Panc1 (cell line): ENCODE measurements at regions not wholly inside any gene's neighbourhood (a gene's known extent, or its start where the extent isn't known, plus 50 kb on each side); places are given as distances from the start of the nearest gene placed in this dataset.

Experiments
- ATAC-seq: fragments of 200-7000 bp; cut with Tn5 transposase; 2 replicates; pipeline ENCODE4 v1.9.1; 2020; ENCODE audit warnings: mild to moderate bottlenecking, moderate library complexity
- BruUV-seq: library from RNA; stranded (reverse); fragments of 400-500 nt; replicated peaks from 2 replicates; lab custom pipeline; 2021; lab: Mats Ljungman, UMichigan
- CTCF ChIA-PET: fragments of 300-600 bp; sonication (Branson Sonifier 250); formaldehyde crosslinking; loops from one replicate; lab custom pipeline; 2022; ENCODE audit warnings: antibody characterized with exemption; lab: Charles Lee
- POLR2A ChIA-PET: fragments of 300-600 bp; sonication (Branson Sonifier 250); formaldehyde crosslinking; loops from one replicate; lab custom pipeline; 2022; ENCODE audit warnings: antibody characterized with exemption; lab: Charles Lee
- DNase-seq: peaks from one replicate; pipeline ENCODE4 v3.0.0-alpha.2; 2010; ENCODE audit warnings: low read depth, low spot score
- H3K27ac ChIP-seq: 2 replicates; pipeline ENCODE4 v1.5.1; 2011; ENCODE audit warnings: mild to moderate bottlenecking, low read length, inconsistent platforms
- H3K27me3 ChIP-seq: fragments of 200-500 bp; sonication (Bioruptor generic); 2 replicates; pipeline ENCODE4 v1.6.0; 2014; ENCODE audit warnings: low read length, inconsistent platforms; ENCODE audit not compliant: control insufficient read depth, insufficient read depth
- H3K36me3 ChIP-seq: fragments of 200-500 bp; sonication (Bioruptor generic); 2 replicates; pipeline ENCODE4 v1.5.1; 2014; ENCODE audit warnings: inconsistent platforms, mild to moderate bottlenecking, low read length, moderate library complexity; ENCODE audit not compliant: control insufficient read depth, insufficient read depth
- H3K4me1 ChIP-seq: 2 replicates; pipeline ENCODE4 v1.5.1; 2011; ENCODE audit warnings: inconsistent platforms, mild to moderate bottlenecking, low read length, moderate library complexity; ENCODE audit not compliant: control insufficient read depth, insufficient read depth
- H3K4me3 ChIP-seq, 2 experiments: 2 replicates each; pipeline ENCODE4 v1.5.1; 2011 to 2012; ENCODE audit warnings: low read depth in 2 of 2, low read length in 2 of 2, mild to moderate bottlenecking in 2 of 2, inconsistent platforms in 1 of 2, moderate library complexity in 1 of 2
- H3K9me3 ChIP-seq: fragments of 200-500 bp; sonication (Bioruptor generic); 2 replicates; pipeline ENCODE4 v1.5.1; 2014; ENCODE audit warnings: low read depth, mild to moderate bottlenecking, inconsistent platforms, low read length, moderate library complexity; ENCODE audit not compliant: control insufficient read depth, insufficient read depth
- POLR2AphosphoS5 ChIP-seq: IDR thresholded peaks from 2 replicates; pipeline ENCODE4 v1.6.1; 2012; ENCODE audit warnings: mild to moderate bottlenecking, low read depth, low read length, moderate library complexity
- SIN3A ChIP-seq: IDR thresholded peaks from 2 replicates; pipeline ENCODE4 v1.6.1; 2012; ENCODE audit warnings: low read depth, mild to moderate bottlenecking, low read length, moderate library complexity, borderline replicate concordance; ENCODE audit not compliant: insufficient read depth
- TCF7L2 ChIP-seq: IDR thresholded peaks from 2 replicates; pipeline ENCODE4 v1.6.1; 2011; ENCODE audit warnings: mild to moderate bottlenecking, low read depth, low read length, inconsistent platforms
- in situ Hi-C: cut with HindIII; loops from 2 replicates; pipeline ENCODE4 v1.10.0; 2016; ENCODE audit warnings: low sequenced_read_pairs, low pct_unique_long_range_greater_than_20kb
- intact Hi-C: fragments of 100-400 bp; cut with micrococcal nuclease; formaldehyde crosslinking; loops from one replicate; pipeline ENCODE4 v1.10.0; 2022; ENCODE audit not compliant: unreplicated experiment
- TF ChIP-seq, protein P1 (sequence below): fragments of 450-650 bp; IDR thresholded peaks from 2 replicates; pipeline ENCODE4 v1.5.1; 2017; ENCODE audit warnings: mild to moderate bottlenecking
- TF ChIP-seq, protein P2 (sequence below), 2 experiments: IDR thresholded peaks; 2 replicates each; pipeline ENCODE4 v1.6.1; 2011 to 2012; ENCODE audit warnings: low read depth in 2 of 2, control low read depth in 1 of 2, low read length in 1 of 2, mild to moderate bottlenecking in 1 of 2, moderate library complexity in 1 of 2; ENCODE audit not compliant: insufficient read depth in 1 of 2

DNA sequence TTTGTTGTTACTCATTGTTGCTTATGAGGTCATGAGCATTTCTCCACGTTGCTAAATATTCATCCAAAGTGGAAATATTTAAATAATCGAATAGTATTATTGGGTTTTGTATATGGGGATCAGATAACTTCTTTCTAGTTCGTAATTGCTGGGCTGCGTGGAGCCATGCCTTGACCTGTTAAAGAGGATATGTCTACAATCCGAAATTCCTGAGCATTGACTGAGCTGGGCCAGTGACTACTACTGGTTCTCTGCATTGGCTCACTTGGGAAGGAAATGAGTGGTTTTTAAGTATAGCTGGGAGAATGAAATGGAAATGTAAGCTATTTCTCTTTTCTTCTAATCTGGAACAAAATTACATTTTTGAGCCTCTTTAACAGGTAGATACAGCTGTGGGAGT is 163.2 kb downstream of the RPL10L start:
- in situ Hi-C loops (no loop called here), intact Hi-C loops (no loop called here)
- CTCF ChIA-PET: no interaction called here
- TF ChIP-seq, protein P1, sequence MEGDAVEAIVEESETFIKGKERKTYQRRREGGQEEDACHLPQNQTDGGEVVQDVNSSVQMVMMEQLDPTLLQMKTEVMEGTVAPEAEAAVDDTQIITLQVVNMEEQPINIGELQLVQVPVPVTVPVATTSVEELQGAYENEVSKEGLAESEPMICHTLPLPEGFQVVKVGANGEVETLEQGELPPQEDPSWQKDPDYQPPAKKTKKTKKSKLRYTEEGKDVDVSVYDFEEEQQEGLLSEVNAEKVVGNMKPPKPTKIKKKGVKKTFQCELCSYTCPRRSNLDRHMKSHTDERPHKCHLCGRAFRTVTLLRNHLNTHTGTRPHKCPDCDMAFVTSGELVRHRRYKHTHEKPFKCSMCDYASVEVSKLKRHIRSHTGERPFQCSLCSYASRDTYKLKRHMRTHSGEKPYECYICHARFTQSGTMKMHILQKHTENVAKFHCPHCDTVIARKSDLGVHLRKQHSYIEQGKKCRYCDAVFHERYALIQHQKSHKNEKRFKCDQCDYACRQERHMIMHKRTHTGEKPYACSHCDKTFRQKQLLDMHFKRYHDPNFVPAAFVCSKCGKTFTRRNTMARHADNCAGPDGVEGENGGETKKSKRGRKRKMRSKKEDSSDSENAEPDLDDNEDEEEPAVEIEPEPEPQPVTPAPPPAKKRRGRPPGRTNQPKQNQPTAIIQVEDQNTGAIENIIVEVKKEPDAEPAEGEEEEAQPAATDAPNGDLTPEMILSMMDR: no peak
- no peak for TF ChIP-seq SIN3A
- TF ChIP-seq, protein P2, sequence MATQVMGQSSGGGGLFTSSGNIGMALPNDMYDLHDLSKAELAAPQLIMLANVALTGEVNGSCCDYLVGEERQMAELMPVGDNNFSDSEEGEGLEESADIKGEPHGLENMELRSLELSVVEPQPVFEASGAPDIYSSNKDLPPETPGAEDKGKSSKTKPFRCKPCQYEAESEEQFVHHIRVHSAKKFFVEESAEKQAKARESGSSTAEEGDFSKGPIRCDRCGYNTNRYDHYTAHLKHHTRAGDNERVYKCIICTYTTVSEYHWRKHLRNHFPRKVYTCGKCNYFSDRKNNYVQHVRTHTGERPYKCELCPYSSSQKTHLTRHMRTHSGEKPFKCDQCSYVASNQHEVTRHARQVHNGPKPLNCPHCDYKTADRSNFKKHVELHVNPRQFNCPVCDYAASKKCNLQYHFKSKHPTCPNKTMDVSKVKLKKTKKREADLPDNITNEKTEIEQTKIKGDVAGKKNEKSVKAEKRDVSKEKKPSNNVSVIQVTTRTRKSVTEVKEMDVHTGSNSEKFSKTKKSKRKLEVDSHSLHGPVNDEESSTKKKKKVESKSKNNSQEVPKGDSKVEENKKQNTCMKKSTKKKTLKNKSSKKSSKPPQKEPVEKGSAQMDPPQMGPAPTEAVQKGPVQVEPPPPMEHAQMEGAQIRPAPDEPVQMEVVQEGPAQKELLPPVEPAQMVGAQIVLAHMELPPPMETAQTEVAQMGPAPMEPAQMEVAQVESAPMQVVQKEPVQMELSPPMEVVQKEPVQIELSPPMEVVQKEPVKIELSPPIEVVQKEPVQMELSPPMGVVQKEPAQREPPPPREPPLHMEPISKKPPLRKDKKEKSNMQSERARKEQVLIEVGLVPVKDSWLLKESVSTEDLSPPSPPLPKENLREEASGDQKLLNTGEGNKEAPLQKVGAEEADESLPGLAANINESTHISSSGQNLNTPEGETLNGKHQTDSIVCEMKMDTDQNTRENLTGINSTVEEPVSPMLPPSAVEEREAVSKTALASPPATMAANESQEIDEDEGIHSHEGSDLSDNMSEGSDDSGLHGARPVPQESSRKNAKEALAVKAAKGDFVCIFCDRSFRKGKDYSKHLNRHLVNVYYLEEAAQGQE (IDR thresholded peaks at IDR 0.05; ENCODE audit: insufficient read depth in 1 of 2, low read depth in 2 of 2, low read length in 1 of 2): no peak
- TF ChIP-seq POLR2AphosphoS5: no peak
- TF ChIP-seq TCF7L2: no peak
- Histone ChIP-seq H3K36me3 (no peaks in the 10 kb centered on the region), H3K27ac (no peak overlapping the region), H3K4me3 (no peak overlapping the region), H3K9me3 (no peaks in the 10 kb centered on the region; the same call in 1 of the 2 replicates), H3K27me3 (no peaks in the 10 kb centered on the region), H3K4me1 (no peaks in the 10 kb centered on the region)
- no peak for ATAC-seq
- DNase-seq: no peak
- POLR2A ChIA-PET: no interaction called here
- BruUV-seq: no TSS peak

DNA sequence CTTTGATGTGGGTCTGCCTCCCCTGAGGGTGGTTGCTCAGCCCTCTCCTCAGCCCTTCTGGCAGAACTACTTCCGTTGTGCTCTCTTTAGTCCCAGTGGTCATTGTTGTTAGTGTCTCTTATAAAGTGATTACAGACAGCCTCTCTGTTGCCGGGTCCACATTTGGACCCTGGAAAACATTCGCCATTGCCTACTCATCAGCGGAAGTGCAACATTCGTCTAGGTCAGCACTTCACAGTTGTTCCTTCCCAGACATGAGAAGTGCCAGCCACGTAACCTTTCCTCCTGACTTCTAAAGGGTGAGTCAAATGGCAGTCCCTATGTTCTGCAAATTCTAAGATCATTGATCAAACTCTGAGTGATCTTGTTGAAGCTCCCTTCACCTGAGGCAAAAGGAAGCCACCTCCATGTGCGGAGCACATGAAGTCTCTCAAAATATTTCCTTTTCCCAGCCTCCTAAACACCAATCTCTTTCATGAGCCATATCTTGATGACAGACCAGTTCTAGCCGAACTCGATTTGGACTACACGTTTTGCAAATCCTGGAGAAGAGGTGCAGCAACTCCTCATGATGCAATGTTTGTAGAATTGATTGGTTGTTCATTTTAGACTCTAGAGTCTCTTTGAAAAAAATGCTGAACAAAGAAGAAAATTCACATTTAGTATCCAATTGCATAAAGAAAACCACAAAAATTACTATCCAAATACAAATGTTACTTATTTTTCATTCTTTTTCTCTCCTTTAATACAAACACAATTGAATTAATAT is 163.8 kb downstream of the RPL10L start:
- DNase-seq: no peak
- Histone ChIP-seq H3K9me3 (no peaks in the 10 kb centered on the region; the same call in 1 of the 2 replicates), H3K4me3 (no peak overlapping the region), H3K4me1 (no peaks in the 10 kb centered on the region), H3K36me3 (no peaks in the 10 kb centered on the region), H3K27me3 (no peaks in the 10 kb centered on the region), H3K27ac (no peak overlapping the region)
- CTCF ChIA-PET: no interaction called here
- in situ Hi-C loops (no loop called here), intact Hi-C loops (no loop called here)
- no peak for TF ChIP-seq POLR2AphosphoS5
- ATAC-seq: no peak
- no TSS peak for BruUV-seq
- POLR2A ChIA-PET: no interaction called here

DNA sequence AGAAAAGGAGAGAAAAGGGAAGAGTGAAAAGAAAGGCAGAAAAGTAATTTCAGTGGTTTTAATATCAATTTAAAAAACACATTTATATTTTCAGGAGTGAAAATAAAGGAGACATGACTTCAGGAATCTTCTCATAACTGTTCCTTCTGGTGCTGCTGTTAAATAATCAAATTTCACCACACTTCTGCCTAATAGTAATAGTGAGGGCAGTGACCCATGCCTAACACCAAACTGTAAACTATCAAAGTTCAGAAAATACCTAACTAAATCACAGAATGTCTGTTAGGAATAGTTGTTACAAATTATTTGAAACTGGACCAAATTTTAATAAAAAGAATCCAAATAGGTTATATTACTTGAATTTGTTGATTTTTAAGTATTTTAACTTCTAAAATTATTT is 169.4 kb downstream of the RPL10L start:
- CTCF ChIA-PET: no interaction called here
- Histone ChIP-seq H3K9me3 (no peaks in the 10 kb centered on the region), H3K4me1 (no peaks in the 10 kb centered on the region), H3K27me3 (no peaks in the 10 kb centered on the region), H3K4me3 (no peak overlapping the region), H3K27ac (no peak overlapping the region), H3K36me3 (no peaks in the 10 kb centered on the region)
- POLR2A ChIA-PET: no interaction called here
- DNase-seq (no peak), ATAC-seq (no peak)
- TF ChIP-seq TCF7L2 (no peak), POLR2AphosphoS5 (no peak), SIN3A (no peak)
- TF ChIP-seq, protein P2 (IDR thresholded peaks at IDR 0.05; ENCODE audit: insufficient read depth in 1 of 2, low read depth in 2 of 2, low read length in 1 of 2): no peak
- TF ChIP-seq, protein P1: no peak
- no TSS peak for BruUV-seq
- intact Hi-C loops (no loop called here), in situ Hi-C loops (no loop called here)
